ENCODE measurements at regions not wholly inside any gene's neighbourhood (a gene's known extent, or its start where the extent isn't known, plus 50 kb on each side); places are given as distances from the start of the nearest gene placed in this dataset.

DNA sequence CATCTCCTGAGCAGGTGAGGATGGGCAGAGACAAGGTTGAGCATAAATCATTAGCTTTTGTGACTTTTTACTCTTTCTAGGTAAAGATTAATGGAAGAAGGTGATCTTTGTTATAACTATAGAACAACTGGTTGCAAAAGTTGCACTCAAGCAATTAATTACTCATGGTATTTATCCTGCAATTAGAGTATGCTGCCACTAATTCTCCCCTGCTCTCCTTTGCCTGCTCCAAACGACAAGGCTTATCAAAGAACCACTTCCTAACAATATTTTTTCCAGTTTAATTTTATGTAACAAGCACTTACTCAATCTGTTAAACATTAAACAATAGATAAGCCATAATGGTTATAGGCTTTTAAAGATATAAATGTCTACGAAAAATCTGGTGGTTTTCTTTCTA, 189.9 kb upstream of the PELI2 start:
- FAIRE-seq, result no peak
- H3K36me3 ChIP-seq (ENCODE audit: control insufficient read depth in 2 of 2, extremely low read depth in 1 of 2, insufficient read depth in 2 of 2, low read length in 2 of 2), result no peaks in the 10 kb centered on the region
- intact Hi-C loops (cut with micrococcal nuclease) (no loop called here), dilution Hi-C loops (cut with MboI; ENCODE audit: extremely low pct_ligation_motif_present, low sequenced_read_pairs) (no loop called here)
- no peaks in the 10 kb centered on the region for H4K20me1 ChIP-seq (replicated peaks; ENCODE audit: control insufficient read depth, extremely low read depth, insufficient read depth, low read length)
- TF ChIP-seq FOS (IDR thresholded peaks at IDR 0.05; ENCODE audit: borderline replicate concordance, insufficient read depth, low read length) (no peak), EZH2 (IDR thresholded peaks at IDR 0.05; ENCODE audit: borderline replicate concordance, low read depth, low read length, severe bottlenecking) (no peak), POLR2AphosphoS5 (IDR thresholded peaks at IDR 0.05; ENCODE audit: insufficient read depth, low read depth, low read length) (no peak), JUN (IDR thresholded peaks at IDR 0.05; ENCODE audit: borderline replicate concordance, insufficient read depth, insufficient read length, low read depth) (no peak), POLR2A (IDR thresholded peaks at IDR 0.05; ENCODE audit: low read depth, low read length) (no peak), GATA2 (IDR thresholded peaks at IDR 0.05; ENCODE audit: insufficient read depth, insufficient read length, low read depth, low read length) (no peak), MYC (IDR thresholded peaks at IDR 0.05; ENCODE audit: low read depth, low read length) (no peak)
- TF ChIP-seq, protein P1, sequence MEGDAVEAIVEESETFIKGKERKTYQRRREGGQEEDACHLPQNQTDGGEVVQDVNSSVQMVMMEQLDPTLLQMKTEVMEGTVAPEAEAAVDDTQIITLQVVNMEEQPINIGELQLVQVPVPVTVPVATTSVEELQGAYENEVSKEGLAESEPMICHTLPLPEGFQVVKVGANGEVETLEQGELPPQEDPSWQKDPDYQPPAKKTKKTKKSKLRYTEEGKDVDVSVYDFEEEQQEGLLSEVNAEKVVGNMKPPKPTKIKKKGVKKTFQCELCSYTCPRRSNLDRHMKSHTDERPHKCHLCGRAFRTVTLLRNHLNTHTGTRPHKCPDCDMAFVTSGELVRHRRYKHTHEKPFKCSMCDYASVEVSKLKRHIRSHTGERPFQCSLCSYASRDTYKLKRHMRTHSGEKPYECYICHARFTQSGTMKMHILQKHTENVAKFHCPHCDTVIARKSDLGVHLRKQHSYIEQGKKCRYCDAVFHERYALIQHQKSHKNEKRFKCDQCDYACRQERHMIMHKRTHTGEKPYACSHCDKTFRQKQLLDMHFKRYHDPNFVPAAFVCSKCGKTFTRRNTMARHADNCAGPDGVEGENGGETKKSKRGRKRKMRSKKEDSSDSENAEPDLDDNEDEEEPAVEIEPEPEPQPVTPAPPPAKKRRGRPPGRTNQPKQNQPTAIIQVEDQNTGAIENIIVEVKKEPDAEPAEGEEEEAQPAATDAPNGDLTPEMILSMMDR (IDR thresholded peaks at IDR 0.05; ENCODE audit: extremely low read depth in 1 of 2, insufficient read depth in 1 of 2, low read depth in 1 of 2, low read length in 2 of 2), result no peak
- TF ChIP-seq, protein P2, sequence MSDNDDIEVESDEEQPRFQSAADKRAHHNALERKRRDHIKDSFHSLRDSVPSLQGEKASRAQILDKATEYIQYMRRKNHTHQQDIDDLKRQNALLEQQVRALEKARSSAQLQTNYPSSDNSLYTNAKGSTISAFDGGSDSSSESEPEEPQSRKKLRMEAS (IDR thresholded peaks at IDR 0.05; ENCODE audit: insufficient read depth, insufficient read length), result no peak
- no peak for DNase-seq (ENCODE audit: low read depth, low spot score)
- no TSS peak for BruUV-seq (replicated peaks)
- POLR2A ChIA-PET, result no interaction called here
- H3K4me3 ChIP-seq (replicated peaks in 1 of 3; ENCODE audit: insufficient read depth in 1 of 3, low read depth in 1 of 3, low read length in 3 of 3), result no peak overlapping the region
- CTCF ChIA-PET, result interaction anchor here (1.2 kb wide), 1 partner anchor 546 kb away, joined by 3 read pairs; no protein-coding TSS in a partner anchor
- no peaks in the 10 kb centered on the region for H3K4me1 ChIP-seq (ENCODE audit: control insufficient read depth, extremely low read depth, insufficient read depth, low read length)
- H3K4me2 ChIP-seq (ENCODE audit: insufficient read depth, low read length), result no peak overlapping the region
- no peaks in the 10 kb centered on the region for H3K79me2 ChIP-seq (ENCODE audit: control insufficient read depth, insufficient read depth, low read length)
- no peaks in the 10 kb centered on the region for H3K9me1 ChIP-seq (replicated peaks; ENCODE audit: control insufficient read depth, extremely low read depth, insufficient read depth, low read length)
- no peak overlapping the region for H2AFZ ChIP-seq (ENCODE audit: low read depth, low read length)
- H3K9me3 ChIP-seq (replicated peaks; ENCODE audit: control insufficient read depth, insufficient read depth, low read length), result no peaks in the 10 kb centered on the region
- H3K27ac ChIP-seq (ENCODE audit: insufficient read depth, low read depth, low read length), result no peak overlapping the region
- peaks cover 0 to 4% of the 10 kb centered on the region in 2 experiments for H3K27me3 ChIP-seq (ENCODE audit: control insufficient read depth in 2 of 2, insufficient read depth in 2 of 2, low read length in 2 of 2)
- no peak overlapping the region for H3K9ac ChIP-seq (replicated peaks; ENCODE audit: extremely low read depth, insufficient read depth, low read length)
